HL-60 (cell line): ENCODE measurements at regions not wholly inside any gene's neighbourhood (a gene's known extent, or its start where the extent isn't known, plus 50 kb on each side); places are given as distances from the start of the nearest gene placed in this dataset.

ENCODE experiments used
- DNase-seq, 2 experiments: peaks; one replicate each; pipeline ENCODE4 v3.0.0-alpha.2; 2010 to 2020; ENCODE audit warnings: low read depth in 1 of 2, low spot score in 1 of 2
- H3K27ac ChIP-seq: fragments of 250-450 bp; sonication (Bioruptor Pico); replicated peaks from 2 replicates; pipeline ENCODE4 v1.5.1; 2020; ENCODE audit warnings: mild to moderate bottlenecking, moderate library complexity
- H3K27me3 ChIP-seq: fragments of 250-450 bp; sonication (Bioruptor Pico); 2 replicates; pipeline ENCODE4 v1.5.1; 2021; ENCODE audit warnings: mild to moderate bottlenecking, moderate library complexity; ENCODE audit not compliant: insufficient read depth, poor library complexity, severe bottlenecking
- H3K4me3 ChIP-seq: replicated peaks from 2 replicates; pipeline ENCODE4 v1.5.1; 2011; ENCODE audit warnings: mild to moderate bottlenecking, control low read depth, low read length; ENCODE audit not compliant: insufficient read depth
- GABPA ChIP-seq: IDR thresholded peaks from 2 replicates; pipeline ENCODE4 v1.6.1; 2012; ENCODE audit warnings: low read depth
- POLR2AphosphoS5 ChIP-seq: IDR thresholded peaks from 2 replicates; pipeline ENCODE4 v1.6.1; 2012; ENCODE audit warnings: low read depth
- SPI1 ChIP-seq: IDR thresholded peaks from 2 replicates; pipeline ENCODE4 v1.6.1; 2012; ENCODE audit warnings: low read depth, mild to moderate bottlenecking, borderline replicate concordance
- TF ChIP-seq, protein P1 (sequence below): IDR thresholded peaks from one replicate; pipeline ENCODE4 v1.5.1; 2011; ENCODE audit warnings: low read length, control low read depth, inconsistent platforms; ENCODE audit not compliant: insufficient read depth
- TF ChIP-seq, protein P2 (sequence below): IDR thresholded peaks from 2 replicates; pipeline ENCODE4 v1.6.1; 2012; ENCODE audit warnings: low read depth; ENCODE audit not compliant: insufficient replicate concordance

DNA sequence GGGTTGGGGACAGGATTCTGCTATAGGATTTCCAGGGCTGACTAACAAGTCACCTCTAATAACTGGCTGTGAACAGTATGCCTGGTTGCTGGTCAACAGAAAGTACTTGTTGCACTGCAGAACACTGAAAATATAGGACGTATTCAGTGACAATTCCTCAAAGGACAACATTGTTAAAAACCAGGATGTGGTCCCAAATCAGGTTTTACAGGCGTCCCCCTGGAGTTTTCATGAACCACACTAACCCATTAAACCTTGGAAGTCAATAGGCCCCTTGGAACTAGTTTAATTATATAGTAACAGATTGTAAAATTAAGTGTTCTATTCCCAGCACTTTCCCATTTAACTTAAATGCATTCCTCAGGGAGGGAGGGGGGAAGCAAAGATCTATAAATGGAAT lies 495.4 kb downstream of the TBC1D4 start:
- Histone ChIP-seq H3K4me3 (no peak overlapping the region), H3K27ac (no peak overlapping the region)
- TF ChIP-seq, protein P1, sequence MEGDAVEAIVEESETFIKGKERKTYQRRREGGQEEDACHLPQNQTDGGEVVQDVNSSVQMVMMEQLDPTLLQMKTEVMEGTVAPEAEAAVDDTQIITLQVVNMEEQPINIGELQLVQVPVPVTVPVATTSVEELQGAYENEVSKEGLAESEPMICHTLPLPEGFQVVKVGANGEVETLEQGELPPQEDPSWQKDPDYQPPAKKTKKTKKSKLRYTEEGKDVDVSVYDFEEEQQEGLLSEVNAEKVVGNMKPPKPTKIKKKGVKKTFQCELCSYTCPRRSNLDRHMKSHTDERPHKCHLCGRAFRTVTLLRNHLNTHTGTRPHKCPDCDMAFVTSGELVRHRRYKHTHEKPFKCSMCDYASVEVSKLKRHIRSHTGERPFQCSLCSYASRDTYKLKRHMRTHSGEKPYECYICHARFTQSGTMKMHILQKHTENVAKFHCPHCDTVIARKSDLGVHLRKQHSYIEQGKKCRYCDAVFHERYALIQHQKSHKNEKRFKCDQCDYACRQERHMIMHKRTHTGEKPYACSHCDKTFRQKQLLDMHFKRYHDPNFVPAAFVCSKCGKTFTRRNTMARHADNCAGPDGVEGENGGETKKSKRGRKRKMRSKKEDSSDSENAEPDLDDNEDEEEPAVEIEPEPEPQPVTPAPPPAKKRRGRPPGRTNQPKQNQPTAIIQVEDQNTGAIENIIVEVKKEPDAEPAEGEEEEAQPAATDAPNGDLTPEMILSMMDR, result no peak
- TF ChIP-seq, protein P2, sequence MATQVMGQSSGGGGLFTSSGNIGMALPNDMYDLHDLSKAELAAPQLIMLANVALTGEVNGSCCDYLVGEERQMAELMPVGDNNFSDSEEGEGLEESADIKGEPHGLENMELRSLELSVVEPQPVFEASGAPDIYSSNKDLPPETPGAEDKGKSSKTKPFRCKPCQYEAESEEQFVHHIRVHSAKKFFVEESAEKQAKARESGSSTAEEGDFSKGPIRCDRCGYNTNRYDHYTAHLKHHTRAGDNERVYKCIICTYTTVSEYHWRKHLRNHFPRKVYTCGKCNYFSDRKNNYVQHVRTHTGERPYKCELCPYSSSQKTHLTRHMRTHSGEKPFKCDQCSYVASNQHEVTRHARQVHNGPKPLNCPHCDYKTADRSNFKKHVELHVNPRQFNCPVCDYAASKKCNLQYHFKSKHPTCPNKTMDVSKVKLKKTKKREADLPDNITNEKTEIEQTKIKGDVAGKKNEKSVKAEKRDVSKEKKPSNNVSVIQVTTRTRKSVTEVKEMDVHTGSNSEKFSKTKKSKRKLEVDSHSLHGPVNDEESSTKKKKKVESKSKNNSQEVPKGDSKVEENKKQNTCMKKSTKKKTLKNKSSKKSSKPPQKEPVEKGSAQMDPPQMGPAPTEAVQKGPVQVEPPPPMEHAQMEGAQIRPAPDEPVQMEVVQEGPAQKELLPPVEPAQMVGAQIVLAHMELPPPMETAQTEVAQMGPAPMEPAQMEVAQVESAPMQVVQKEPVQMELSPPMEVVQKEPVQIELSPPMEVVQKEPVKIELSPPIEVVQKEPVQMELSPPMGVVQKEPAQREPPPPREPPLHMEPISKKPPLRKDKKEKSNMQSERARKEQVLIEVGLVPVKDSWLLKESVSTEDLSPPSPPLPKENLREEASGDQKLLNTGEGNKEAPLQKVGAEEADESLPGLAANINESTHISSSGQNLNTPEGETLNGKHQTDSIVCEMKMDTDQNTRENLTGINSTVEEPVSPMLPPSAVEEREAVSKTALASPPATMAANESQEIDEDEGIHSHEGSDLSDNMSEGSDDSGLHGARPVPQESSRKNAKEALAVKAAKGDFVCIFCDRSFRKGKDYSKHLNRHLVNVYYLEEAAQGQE, result no peak
- no peak for TF ChIP-seq GABPA
- TF ChIP-seq POLR2AphosphoS5, result no peak
- TF ChIP-seq SPI1, result no peak

DNA sequence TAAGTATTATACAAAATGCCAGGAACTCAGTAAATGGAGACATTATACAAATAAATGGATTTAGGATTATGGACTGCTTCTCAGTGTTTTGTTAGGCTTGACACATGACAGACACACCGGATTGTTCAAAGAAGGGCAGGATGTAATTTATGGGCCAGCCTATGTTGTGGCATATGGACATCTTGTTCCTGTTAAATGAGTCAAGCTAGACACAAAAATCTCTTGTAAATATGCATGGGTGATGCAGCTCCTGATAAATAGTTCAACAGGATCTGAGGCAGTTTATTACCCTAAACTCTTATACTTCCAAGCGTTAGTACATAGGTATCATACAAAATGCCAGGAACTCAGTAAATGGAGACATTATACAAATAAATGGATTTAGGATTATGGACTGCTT lies 502.3 kb downstream of the TBC1D4 start:
- TF ChIP-seq, protein P1, result no peak
- TF ChIP-seq POLR2AphosphoS5 (no peak), GABPA (no peak), SPI1 (no peak)
- TF ChIP-seq, protein P2, result no peak
- H3K4me3 ChIP-seq, result no peak overlapping the region
- H3K27me3 ChIP-seq, result no peaks in the 10 kb centered on the region
- H3K27ac ChIP-seq, result no peak overlapping the region
- DNase-seq, result no peak

More for the DNA sequence above, 495.4 kb downstream of the TBC1D4 start:
- H3K27me3 ChIP-seq, result no peaks in the 10 kb centered on the region
- no peak for DNase-seq

DNA sequence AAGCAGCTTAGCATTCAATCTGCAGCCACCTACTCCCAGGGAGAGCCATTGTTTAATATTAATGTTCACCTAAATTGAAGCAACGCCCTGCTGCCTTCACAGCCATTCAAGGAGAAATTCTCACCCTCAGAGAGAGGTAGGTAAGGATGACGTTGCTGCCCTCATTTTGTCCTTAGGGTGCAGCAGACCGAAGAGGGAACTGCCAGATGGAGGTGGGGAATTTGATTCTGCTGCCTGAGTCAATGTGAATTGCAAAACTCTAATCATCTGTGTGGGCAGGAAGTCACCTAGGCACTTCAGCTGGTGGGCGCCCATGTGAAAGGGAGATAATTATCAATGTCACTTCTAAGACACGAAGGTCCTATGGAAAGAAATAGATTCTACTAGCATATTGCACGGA lies 503.4 kb downstream of the TBC1D4 start:
- H3K27ac ChIP-seq, result no peak overlapping the region
- no peak for DNase-seq

More for the DNA sequence above, 503.4 kb downstream of the TBC1D4 start:
- Histone ChIP-seq H3K4me3 (no peak overlapping the region), H3K27me3 (no peaks in the 10 kb centered on the region)
- TF ChIP-seq, protein P2, result no peak
- TF ChIP-seq, protein P1, result no peak
- no peak for TF ChIP-seq GABPA
- no peak for TF ChIP-seq POLR2AphosphoS5
